HG03025 (cell line): ENCODE measurements at regions not wholly inside any gene's neighbourhood (a gene's known extent, or its start where the extent isn't known, plus 50 kb on each side); places are given as distances from the start of the nearest gene placed in this dataset.

Experiments used
- ATAC-seq: cut with Tn5 transposase; IDR thresholded peaks from one replicate; pipeline ENCODE4 v1.9.1; 2021; ENCODE audit warnings: mild to moderate bottlenecking, moderate library complexity; ENCODE audit not compliant: unreplicated experiment, low FRiP score

- peak; percentile 73 for ATAC-seq
These were observed 107.2 kb upstream of the RASGRP1 start for GRCh38 chr15:38671675-38672254.

- ATAC-seq, result no peak
These were observed 107.7 kb upstream of the RASGRP1 start for GRCh38 chr15:38672273-38672672.

- ATAC-seq, result peak; percentile 40
These were observed 108.4 kb upstream of the RASGRP1 start for GRCh38 chr15:38672814-38673670.

GRCh38 chr15:38674448-38674847 lies 109.8 kb upstream of the RASGRP1 start:
- ATAC-seq, result no peak

- no peak for ATAC-seq
These were observed 113.7 kb upstream of the RASGRP1 start for GRCh38 chr15:38678281-38678680.

- ATAC-seq, result no peak
These were observed 116.2 kb upstream of the RASGRP1 start for GRCh38 chr15:38680775-38681174.

- no peak for ATAC-seq
These were observed 117.7 kb upstream of the RASGRP1 start for GRCh38 chr15:38682363-38682762.

- no peak for ATAC-seq
These were observed 118.2 kb upstream of the RASGRP1 start for GRCh38 chr15:38682861-38683260.

GRCh38 chr15:38683382-38684242 lies 119.0 kb upstream of the RASGRP1 start:
- ATAC-seq, result peak; percentile 86

- ATAC-seq, result no peak
These were observed 119.9 kb upstream of the RASGRP1 start for GRCh38 chr15:38684440-38685010.

GRCh38 chr15:38685686-38686339 lies 121.2 kb upstream of the RASGRP1 start:
- no peak for ATAC-seq

GRCh38 chr15:38687340-38687739 lies 122.7 kb upstream of the RASGRP1 start:
- no peak for ATAC-seq

GRCh38 chr15:38687775-38688495 lies 123.3 kb upstream of the RASGRP1 start:
- ATAC-seq, result no peak

GRCh38 chr15:38688761-38689160 lies 124.1 kb upstream of the RASGRP1 start:
- ATAC-seq, result no peak

- no peak for ATAC-seq
These were observed 124.9 kb upstream of the RASGRP1 start for GRCh38 chr15:38689522-38689921.

- ATAC-seq, result no peak
These were observed 125.6 kb upstream of the RASGRP1 start for GRCh38 chr15:38690216-38690615.

GRCh38 chr15:38690719-38691332 lies 126.2 kb upstream of the RASGRP1 start:
- peak; percentile 52 for ATAC-seq

GRCh38 chr15:38691377-38691776 lies 126.8 kb upstream of the RASGRP1 start:
- no peak for ATAC-seq
